ENCODE measurements at regions not wholly inside any gene's neighbourhood (a gene's known extent, or its start where the extent isn't known, plus 50 kb on each side); places are given as distances from the start of the nearest gene placed in this dataset.

GRCh38 chr13:30004204-30004603 lies 153.8 kb upstream of the UBL3 start:
- Histone ChIP-seq H3K9me3 (no peaks in the 10 kb centered on the region), H3K27ac (no peak overlapping the region), H3K4me1 (no peaks in the 10 kb centered on the region), H3K27me3 (no peaks in the 10 kb centered on the region), H3K4me3 (no peak overlapping the region), H3K36me3 (no peaks in the 10 kb centered on the region)
- DNase-seq (no peak), ATAC-seq (ENCODE audit: low FRiP score in 2 of 2) (peak in 1 of 2 donors; percentile 19)
- TF ChIP-seq CTCF (IDR thresholded peaks at IDR 0.05), result no peak
- TF ChIP-seq EP300 (IDR thresholded peaks at IDR 0.05), result no peak

- DNase-seq (no peak), ATAC-seq (ENCODE audit: low FRiP score in 2 of 2) (no peak)
- Histone ChIP-seq H3K27ac (no peak overlapping the region), H3K4me1 (no peaks in the 10 kb centered on the region), H3K4me3 (no peak overlapping the region), H3K27me3 (no peaks in the 10 kb centered on the region), H3K36me3 (no peaks in the 10 kb centered on the region), H3K9me3 (no peaks in the 10 kb centered on the region)
- TF ChIP-seq EP300 (IDR thresholded peaks at IDR 0.05), result no peak
- no peak for TF ChIP-seq POLR2A (IDR thresholded peaks at IDR 0.05)
- TF ChIP-seq POLR2AphosphoS5 (IDR thresholded peaks at IDR 0.05), result no peak
- no peak for TF ChIP-seq CTCF (IDR thresholded peaks at IDR 0.05)
- 33 to 52% methylated on average over 1 of the region's 1 CpG for WGBS, 2 donors
These were observed 152.2 kb upstream of the UBL3 start for GRCh38 chr13:30002577-30002976.

GRCh38 chr13:30000370-30000765 lies 150.0 kb upstream of the UBL3 start:
- ATAC-seq (ENCODE audit: low FRiP score in 2 of 2) (no peak), DNase-seq (no peak)
- Histone ChIP-seq H3K36me3 (no peaks in the 10 kb centered on the region), H3K4me1 (no peaks in the 10 kb centered on the region), H3K4me3 (no peak overlapping the region), H3K27ac (no peak overlapping the region), H3K9me3 (no peaks in the 10 kb centered on the region), H3K27me3 (no peaks in the 10 kb centered on the region)
- TF ChIP-seq EP300 (IDR thresholded peaks at IDR 0.05), result no peak
- TF ChIP-seq POLR2A (IDR thresholded peaks at IDR 0.05), result no peak
- TF ChIP-seq POLR2AphosphoS5 (IDR thresholded peaks at IDR 0.05), result no peak
- TF ChIP-seq CTCF (IDR thresholded peaks at IDR 0.05), result no peak
- 82 to 87% methylated on average over 11 of the region's 11 CpGs for WGBS, 2 donors

- TF ChIP-seq POLR2A (IDR thresholded peaks at IDR 0.05), result no peak
- TF ChIP-seq EP300 (IDR thresholded peaks at IDR 0.05), result no peak
- TF ChIP-seq CTCF (IDR thresholded peaks at IDR 0.05), result no peak
- no peak for TF ChIP-seq POLR2AphosphoS5 (IDR thresholded peaks at IDR 0.05)
- no peak overlapping the region for H3K4me3 ChIP-seq
- H3K36me3 ChIP-seq, result no peaks in the 10 kb centered on the region
- no peak overlapping the region for H3K27ac ChIP-seq
- H3K4me1 ChIP-seq, result no peaks in the 10 kb centered on the region
- WGBS, 2 donors, result 75 to 82% methylated on average over 18 of the region's 18 CpGs
- DNase-seq, result no peak
- no peak for ATAC-seq (ENCODE audit: low FRiP score in 2 of 2)
- no peaks in the 10 kb centered on the region for H3K9me3 ChIP-seq
- H3K27me3 ChIP-seq, result no peaks in the 10 kb centered on the region
These were observed 149.3 kb upstream of the UBL3 start for GRCh38 chr13:29999492-30000369.

GRCh38 chr13:29996316-29996715 lies 145.9 kb upstream of the UBL3 start:
- Histone ChIP-seq H3K4me3 (no peak overlapping the region), H3K27me3 (no peaks in the 10 kb centered on the region), H3K27ac (no peak overlapping the region), H3K4me1 (no peaks in the 10 kb centered on the region), H3K36me3 (no peaks in the 10 kb centered on the region), H3K9me3 (no peaks in the 10 kb centered on the region)
- ATAC-seq (ENCODE audit: low FRiP score in 2 of 2) (no peak), DNase-seq (no peak)
- 78 to 86% methylated on average over 8 of the region's 8 CpGs for WGBS, 2 donors
- TF ChIP-seq POLR2AphosphoS5 (IDR thresholded peaks at IDR 0.05), result no peak
- TF ChIP-seq EP300 (IDR thresholded peaks at IDR 0.05), result no peak
- TF ChIP-seq POLR2A (IDR thresholded peaks at IDR 0.05), result no peak
- TF ChIP-seq CTCF (IDR thresholded peaks at IDR 0.05), result no peak

All from upper lobe of left lung (tissue), 6 donors.